Activated CD4-positive, alpha-beta T cell treated with anti-CD3 and anti-CD28 coated beads for 36 hours (primary cell): ENCODE measurements at regions not wholly inside any gene's neighbourhood (a gene's known extent, or its start where the extent isn't known, plus 50 kb on each side); places are given as distances from the start of the nearest gene placed in this dataset.
"Not testable (repeated sequence)": the region's sequence is repeated elsewhere in the genome, so short reads cannot be mapped to it uniquely, and the experiment has no call there.

Experiments
- ATAC-seq: fragments of 200-7000 bp; cut with Tn5 transposase; one replicate; pipeline ENCODE4 v1.10.0; 2021; ENCODE audit warnings: mild to moderate bottlenecking, moderate library complexity
- CTCF ChIA-PET: fragments of 350-600 bp; sonication (Branson Sonifier 250); formaldehyde crosslinking; loops from one replicate; lab custom pipeline; 2021; ENCODE audit warnings: antibody characterized with exemption; lab: Charles Lee
- POLR2A ChIA-PET: fragments of 350-600 bp; sonication (Branson Sonifier 250); formaldehyde crosslinking; loops from one replicate; lab custom pipeline; 2021; ENCODE audit warnings: antibody characterized with exemption, inconsistent platforms; lab: Charles Lee
- DNase-seq: peaks from one replicate; pipeline ENCODE4 v3.0.0-alpha.2; 2020
- H3K27ac Mint-ChIP-seq: one replicate; pipeline ENCODE4 v1.8.0; 2021; ENCODE audit warnings: mixed read lengths
- H3K27me3 Mint-ChIP-seq: one replicate; pipeline ENCODE4 v1.8.0; 2021; ENCODE audit warnings: mixed read lengths
- H3K36me3 Mint-ChIP-seq: one replicate; pipeline ENCODE4 v1.8.0; 2021; ENCODE audit warnings: low read depth, mixed read lengths
- H3K4me1 Mint-ChIP-seq: one replicate; pipeline ENCODE4 v1.8.0; 2021; ENCODE audit warnings: mixed read lengths
- H3K4me3 Mint-ChIP-seq: one replicate; pipeline ENCODE4 v1.8.0; 2021; ENCODE audit warnings: mild to moderate bottlenecking, moderate library complexity, mixed read lengths
- H3K9me3 Mint-ChIP-seq: one replicate; pipeline ENCODE4 v1.8.0; 2021; ENCODE audit warnings: low read depth, mixed read lengths
- intact Hi-C, 2 experiments: fragments of 100-400 bp; cut with DNase I in 1 of 2; cut with micrococcal nuclease in 1 of 2; formaldehyde crosslinking; loops; one replicate each; pipeline versions ENCODE4 v1.14.2 to v1.15.1; 2022 to 2024; cut with DNase I, micrococcal nuclease

GRCh38 chr4:60655356-60655755 is 544.8 kb upstream of the ADGRL3 start:
- ATAC-seq: no peak
- no peaks in the 10 kb centered on the region for H3K4me1 Mint-ChIP-seq
- H3K36me3 Mint-ChIP-seq: no peaks in the 10 kb centered on the region
- no peaks in the 10 kb centered on the region for H3K27me3 Mint-ChIP-seq
- CTCF ChIA-PET: no interaction called here
- POLR2A ChIA-PET: no interaction called here
- intact Hi-C loops: no loop called here
- H3K27ac Mint-ChIP-seq: no peak overlapping the region
- H3K4me3 Mint-ChIP-seq: no peak overlapping the region
- H3K9me3 Mint-ChIP-seq: peaks cover 11% of the 10 kb centered on the region
- no peak for DNase-seq

GRCh38 chr4:60656171-60656570 is 544.0 kb upstream of the ADGRL3 start:
- Mint-ChIP-seq H3K9me3 (peaks cover 11% of the 10 kb centered on the region), H3K27ac (no peak overlapping the region), H3K4me1 (no peaks in the 10 kb centered on the region), H3K36me3 (no peaks in the 10 kb centered on the region), H3K4me3 (no peak overlapping the region), H3K27me3 (no peaks in the 10 kb centered on the region)
- ChIA-PET POLR2A (no interaction called here), CTCF (no interaction called here)
- ATAC-seq (no peak), DNase-seq (no peak)
- intact Hi-C loops: no loop called here

GRCh38 chr4:60657041-60657440 is 543.1 kb upstream of the ADGRL3 start:
- Mint-ChIP-seq H3K4me1 (no peaks in the 10 kb centered on the region), H3K9me3 (peaks cover 11% of the 10 kb centered on the region), H3K4me3 (no peak overlapping the region), H3K36me3 (no peaks in the 10 kb centered on the region), H3K27me3 (no peaks in the 10 kb centered on the region), H3K27ac (no peak overlapping the region)
- DNase-seq (no peak), ATAC-seq (no peak)
- intact Hi-C loops: no loop called here
- ChIA-PET POLR2A (no interaction called here), CTCF (no interaction called here)

GRCh38 chr4:60657807-60658206 is 542.3 kb upstream of the ADGRL3 start:
- ATAC-seq (no peak), DNase-seq (no peak)
- ChIA-PET POLR2A (no interaction called here), CTCF (no interaction called here)
- Mint-ChIP-seq H3K4me3 (no peak overlapping the region), H3K4me1 (no peaks in the 10 kb centered on the region), H3K27me3 (no peaks in the 10 kb centered on the region), H3K36me3 (no peaks in the 10 kb centered on the region), H3K9me3 (peaks cover 11% of the 10 kb centered on the region), H3K27ac (no peak overlapping the region)
- intact Hi-C loops: no loop called here

GRCh38 chr4:60663769-60664168 is 536.4 kb upstream of the ADGRL3 start:
- Mint-ChIP-seq H3K27ac (no peak overlapping the region), H3K27me3 (no peaks in the 10 kb centered on the region), H3K36me3 (no peaks in the 10 kb centered on the region), H3K4me1 (no peaks in the 10 kb centered on the region), H3K4me3 (no peak overlapping the region), H3K9me3 (peaks cover 2% of the 10 kb centered on the region)
- ChIA-PET CTCF (no interaction called here), POLR2A (no interaction called here)
- intact Hi-C loops: no loop called here
- ATAC-seq: no peak
- no peak for DNase-seq

- ATAC-seq (no peak), DNase-seq (no peak)
- no peak overlapping the region for H3K27ac Mint-ChIP-seq
- H3K9me3 Mint-ChIP-seq: peaks cover 6% of the 10 kb centered on the region
- no peaks in the 10 kb centered on the region for H3K27me3 Mint-ChIP-seq
- H3K36me3 Mint-ChIP-seq: no peaks in the 10 kb centered on the region
- H3K4me1 Mint-ChIP-seq: no peaks in the 10 kb centered on the region
- ChIA-PET POLR2A (no interaction called here), CTCF (no interaction called here)
- no peak overlapping the region for H3K4me3 Mint-ChIP-seq
- intact Hi-C loops: no loop called here
These were observed 517.2 kb upstream of the ADGRL3 start for GRCh38 chr4:60682901-60683300.

GRCh38 chr4:60683357-60683756 is 516.8 kb upstream of the ADGRL3 start:
- H3K4me3 Mint-ChIP-seq: no peak overlapping the region
- no peak for ATAC-seq
- CTCF ChIA-PET: no interaction called here
- peaks cover 6% of the 10 kb centered on the region for H3K9me3 Mint-ChIP-seq
- POLR2A ChIA-PET: no interaction called here
- H3K27ac Mint-ChIP-seq: no peak overlapping the region
- no peaks in the 10 kb centered on the region for H3K4me1 Mint-ChIP-seq
- DNase-seq: no peak
- intact Hi-C loops: no loop called here
- H3K27me3 Mint-ChIP-seq: no peaks in the 10 kb centered on the region
- H3K36me3 Mint-ChIP-seq: no peaks in the 10 kb centered on the region

- Mint-ChIP-seq H3K4me1 (no peaks in the 10 kb centered on the region), H3K4me3 (no peak overlapping the region), H3K36me3 (no peaks in the 10 kb centered on the region), H3K9me3 (peaks cover 5% of the 10 kb centered on the region), H3K27ac (no peak overlapping the region), H3K27me3 (no peaks in the 10 kb centered on the region)
- intact Hi-C loops: no loop called here
- ChIA-PET POLR2A (no interaction called here), CTCF (no interaction called here)
- DNase-seq: no peak
- ATAC-seq: no peak
These were observed 516.2 kb upstream of the ADGRL3 start for GRCh38 chr4:60683973-60684372.

GRCh38 chr4:60696062-60696461 is 504.1 kb upstream of the ADGRL3 start:
- H3K4me3 Mint-ChIP-seq, H3K27ac Mint-ChIP-seq, H3K27me3 Mint-ChIP-seq, CTCF ChIA-PET, H3K4me1 Mint-ChIP-seq, H3K36me3 Mint-ChIP-seq, ATAC-seq, intact Hi-C loops, DNase-seq, POLR2A ChIA-PET: not testable (repeated sequence)
- H3K9me3 Mint-ChIP-seq: peaks cover 15% of the 10 kb centered on the region

- ChIA-PET POLR2A (no interaction called here), CTCF (interaction anchor here (0.7 kb wide), 1 partner anchor 1028 kb away, joined by 4 read pairs; no protein-coding TSS in a partner anchor)
- Mint-ChIP-seq H3K27ac (no peak overlapping the region), H3K9me3 (peaks cover 7% of the 10 kb centered on the region), H3K27me3 (no peaks in the 10 kb centered on the region), H3K4me3 (no peak overlapping the region), H3K36me3 (no peaks in the 10 kb centered on the region), H3K4me1 (no peaks in the 10 kb centered on the region)
- DNase-seq (no peak), ATAC-seq (no peak)
- intact Hi-C loops: no loop called here
These were observed 491.1 kb upstream of the ADGRL3 start for GRCh38 chr4:60709061-60709460.

- H3K4me1 Mint-ChIP-seq: no peaks in the 10 kb centered on the region
- ChIA-PET CTCF (no interaction called here), POLR2A (no interaction called here)
- no peaks in the 10 kb centered on the region for H3K36me3 Mint-ChIP-seq
- no peak overlapping the region for H3K27ac Mint-ChIP-seq
- intact Hi-C loops: no loop called here
- no peak for ATAC-seq
- H3K4me3 Mint-ChIP-seq: no peak overlapping the region
- DNase-seq: no peak
- no peaks in the 10 kb centered on the region for H3K27me3 Mint-ChIP-seq
- H3K9me3 Mint-ChIP-seq: peaks cover 2% of the 10 kb centered on the region
These were observed 481.3 kb upstream of the ADGRL3 start for GRCh38 chr4:60718874-60719273.

GRCh38 chr4:60721685-60722084 is 478.4 kb upstream of the ADGRL3 start:
- H3K36me3 Mint-ChIP-seq: no peaks in the 10 kb centered on the region
- peaks cover 2% of the 10 kb centered on the region for H3K9me3 Mint-ChIP-seq
- H3K4me1 Mint-ChIP-seq: no peaks in the 10 kb centered on the region
- intact Hi-C loops: no loop called here
- DNase-seq (no peak), ATAC-seq (no peak)
- no peak overlapping the region for H3K27ac Mint-ChIP-seq
- no peak overlapping the region for H3K4me3 Mint-ChIP-seq
- CTCF ChIA-PET: no interaction called here
- H3K27me3 Mint-ChIP-seq: no peaks in the 10 kb centered on the region
- POLR2A ChIA-PET: no interaction called here

GRCh38 chr4:60723796-60724195 is 476.3 kb upstream of the ADGRL3 start:
- ATAC-seq: no peak
- Mint-ChIP-seq H3K9me3 (peaks cover 4% of the 10 kb centered on the region), H3K36me3 (no peaks in the 10 kb centered on the region), H3K4me3 (no peak overlapping the region), H3K27me3 (no peaks in the 10 kb centered on the region), H3K4me1 (no peaks in the 10 kb centered on the region), H3K27ac (no peak overlapping the region)
- DNase-seq: no peak
- POLR2A ChIA-PET: no interaction called here
- intact Hi-C loops: no loop called here
- CTCF ChIA-PET: no interaction called here
